ENCODE measurements at regions not wholly inside any gene's neighbourhood (a gene's known extent, or its start where the extent isn't known, plus 50 kb on each side); places are given as distances from the start of the nearest gene placed in this dataset.

- Histone ChIP-seq H2AFZ (ENCODE audit: low read depth, low read length) (no peak overlapping the region), H3K36me3 (ENCODE audit: control insufficient read depth in 2 of 2, extremely low read depth in 1 of 2, insufficient read depth in 2 of 2, low read length in 2 of 2) (no peaks in the 10 kb centered on the region), H3K4me3 (replicated peaks in 1 of 3; ENCODE audit: insufficient read depth in 1 of 3, low read depth in 1 of 3, low read length in 3 of 3) (no peak overlapping the region), H4K20me1 (replicated peaks; ENCODE audit: control insufficient read depth, extremely low read depth, insufficient read depth, low read length) (no peaks in the 10 kb centered on the region), H3K9ac (replicated peaks; ENCODE audit: extremely low read depth, insufficient read depth, low read length) (no peak overlapping the region), H3K27me3 (ENCODE audit: control insufficient read depth in 2 of 2, insufficient read depth in 2 of 2, low read length in 2 of 2) (no peaks in the 10 kb centered on the region), H3K4me1 (ENCODE audit: control insufficient read depth, extremely low read depth, insufficient read depth, low read length) (no peaks in the 10 kb centered on the region), H3K79me2 (ENCODE audit: control insufficient read depth, insufficient read depth, low read length) (no peaks in the 10 kb centered on the region), H3K27ac (ENCODE audit: insufficient read depth, low read depth, low read length) (no peak overlapping the region), H3K9me3 (replicated peaks; ENCODE audit: control insufficient read depth, insufficient read depth, low read length) (no peaks in the 10 kb centered on the region), H3K9me1 (replicated peaks; ENCODE audit: control insufficient read depth, extremely low read depth, insufficient read depth, low read length) (no peaks in the 10 kb centered on the region), H3K4me2 (ENCODE audit: insufficient read depth, low read length) (no peak overlapping the region)
- no peak for DNase-seq (ENCODE audit: low read depth, low spot score)
- dilution Hi-C loops (cut with MboI; ENCODE audit: extremely low pct_ligation_motif_present, low sequenced_read_pairs) (no loop called here), intact Hi-C loops (cut with micrococcal nuclease) (no loop called here)
- FAIRE-seq: no peak
- CTCF ChIA-PET: no interaction called here
- BruUV-seq (replicated peaks): no TSS peak
- POLR2A ChIA-PET: no interaction called here
- TF ChIP-seq MAX (IDR thresholded peaks at IDR 0.05; ENCODE audit: insufficient read depth, insufficient read length) (no peak), MYC (IDR thresholded peaks at IDR 0.05; ENCODE audit: low read depth, low read length) (no peak), POLR2A (IDR thresholded peaks at IDR 0.05; ENCODE audit: low read depth, low read length) (no peak), POLR2AphosphoS5 (IDR thresholded peaks at IDR 0.05; ENCODE audit: insufficient read depth, low read depth, low read length) (no peak), JUN (IDR thresholded peaks at IDR 0.05; ENCODE audit: borderline replicate concordance, insufficient read depth, insufficient read length, low read depth) (no peak), EZH2 (IDR thresholded peaks at IDR 0.05; ENCODE audit: borderline replicate concordance, low read depth, low read length, severe bottlenecking) (no peak)
- TF ChIP-seq, protein P1, sequence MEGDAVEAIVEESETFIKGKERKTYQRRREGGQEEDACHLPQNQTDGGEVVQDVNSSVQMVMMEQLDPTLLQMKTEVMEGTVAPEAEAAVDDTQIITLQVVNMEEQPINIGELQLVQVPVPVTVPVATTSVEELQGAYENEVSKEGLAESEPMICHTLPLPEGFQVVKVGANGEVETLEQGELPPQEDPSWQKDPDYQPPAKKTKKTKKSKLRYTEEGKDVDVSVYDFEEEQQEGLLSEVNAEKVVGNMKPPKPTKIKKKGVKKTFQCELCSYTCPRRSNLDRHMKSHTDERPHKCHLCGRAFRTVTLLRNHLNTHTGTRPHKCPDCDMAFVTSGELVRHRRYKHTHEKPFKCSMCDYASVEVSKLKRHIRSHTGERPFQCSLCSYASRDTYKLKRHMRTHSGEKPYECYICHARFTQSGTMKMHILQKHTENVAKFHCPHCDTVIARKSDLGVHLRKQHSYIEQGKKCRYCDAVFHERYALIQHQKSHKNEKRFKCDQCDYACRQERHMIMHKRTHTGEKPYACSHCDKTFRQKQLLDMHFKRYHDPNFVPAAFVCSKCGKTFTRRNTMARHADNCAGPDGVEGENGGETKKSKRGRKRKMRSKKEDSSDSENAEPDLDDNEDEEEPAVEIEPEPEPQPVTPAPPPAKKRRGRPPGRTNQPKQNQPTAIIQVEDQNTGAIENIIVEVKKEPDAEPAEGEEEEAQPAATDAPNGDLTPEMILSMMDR (IDR thresholded peaks at IDR 0.05; ENCODE audit: extremely low read depth in 1 of 2, insufficient read depth in 1 of 2, low read depth in 1 of 2, low read length in 2 of 2): no peak
Measured at GRCh38 chr12:63036974-63037335, 102.0 kb upstream of the PPM1H start.

Measured in endothelial cell of umbilical vein (primary cell).